Retina (tissue), 1 donor: ENCODE measurements at regions not wholly inside any gene's neighbourhood (a gene's known extent, or its start where the extent isn't known, plus 50 kb on each side); places are given as distances from the start of the nearest gene placed in this dataset.
A peak's percentile ranks its signal among the peaks of the same experiment; 100 is the strongest.

Experiments
- DNase-seq: peaks from one replicate; pipeline ENCODE4 v3.0.0-alpha.2; 2016

- no peak for DNase-seq
These were observed 321.9 kb downstream of the ZSWIM6 start for GRCh38 chr5:61653807-61654580.

GRCh38 chr5:61654876-61655275 is 322.8 kb downstream of the ZSWIM6 start:
- DNase-seq = no peak

GRCh38 chr5:61657010-61657409 is 325.0 kb downstream of the ZSWIM6 start:
- peak; percentile 62 for DNase-seq

- peak; percentile 65 for DNase-seq
These were observed 325.6 kb downstream of the ZSWIM6 start for GRCh38 chr5:61657686-61658085.

GRCh38 chr5:61658592-61659008 is 326.5 kb downstream of the ZSWIM6 start:
- peak; percentile 84 for DNase-seq

- peak; percentile 28 for DNase-seq
These were observed 327.2 kb downstream of the ZSWIM6 start for GRCh38 chr5:61659221-61659696.

GRCh38 chr5:61662670-61663069 is 330.6 kb downstream of the ZSWIM6 start:
- no peak for DNase-seq

- no peak for DNase-seq
These were observed 334.1 kb downstream of the ZSWIM6 start for GRCh38 chr5:61666064-61666621.

GRCh38 chr5:61667525-61668218 is 335.6 kb downstream of the ZSWIM6 start:
- no peak for DNase-seq

GRCh38 chr5:61669531-61669930 is 337.5 kb downstream of the ZSWIM6 start:
- no peak for DNase-seq

GRCh38 chr5:61670941-61671340 is 338.9 kb downstream of the ZSWIM6 start:
- no peak for DNase-seq

- DNase-seq = peak; percentile 34
These were observed 341.1 kb downstream of the ZSWIM6 start for GRCh38 chr5:61673007-61673735.

GRCh38 chr5:61674378-61674777 is 342.3 kb downstream of the ZSWIM6 start:
- no peak for DNase-seq

- DNase-seq = peak; percentile 69
These were observed 343.1 kb downstream of the ZSWIM6 start for GRCh38 chr5:61675015-61675692.

GRCh38 chr5:61677220-61677619 is 345.2 kb downstream of the ZSWIM6 start:
- DNase-seq = no peak

GRCh38 chr5:61678966-61679365 is 346.9 kb downstream of the ZSWIM6 start:
- no peak for DNase-seq

GRCh38 chr5:61679562-61679961 is 347.5 kb downstream of the ZSWIM6 start:
- no peak for DNase-seq

GRCh38 chr5:61680247-61680646 is 348.2 kb downstream of the ZSWIM6 start:
- no peak for DNase-seq

- DNase-seq = no peak
These were observed 351.1 kb downstream of the ZSWIM6 start for GRCh38 chr5:61683148-61683547.

- DNase-seq = no peak
These were observed 351.9 kb downstream of the ZSWIM6 start for GRCh38 chr5:61683926-61684325.

GRCh38 chr5:61686491-61687257 is 354.6 kb downstream of the ZSWIM6 start:
- no peak for DNase-seq

GRCh38 chr5:61687371-61687770 is 355.3 kb downstream of the ZSWIM6 start:
- DNase-seq = no peak
